GM23338 (cell line): ENCODE measurements at regions not wholly inside any gene's neighbourhood (a gene's known extent, or its start where the extent isn't known, plus 50 kb on each side); places are given as distances from the start of the nearest gene placed in this dataset.

ENCODE experiments used
- ATAC-seq: fragments of 200-7000 bp; cut with Tn5 transposase; 3 replicates; pipeline ENCODE4 v1.9.1; 2020
- DNase-seq: peaks from one replicate; pipeline ENCODE4 v3.0.0-alpha.2; 2015; ENCODE audit warnings: low spot score
- H2AFZ ChIP-seq: fragments of 200-600 bp; sonication (generic); 2 replicates; pipeline ENCODE4 v1.8.0; 2016; ENCODE audit warnings: antibody characterized with exemption, mild to moderate bottlenecking, moderate library complexity
- H3F3A ChIP-seq: fragments of 200-600 bp; sonication (generic); replicated peaks from 2 replicates; pipeline ENCODE4 v1.8.0; 2017; ENCODE audit warnings: antibody characterized with exemption, mixed run types, low read depth
- H3K27ac ChIP-seq: fragments of 200-600 bp; sonication (generic); 2 replicates; pipeline ENCODE4 v1.6.1; 2016; ENCODE audit warnings: low read depth
- H3K27me3 ChIP-seq: fragments of 200-600 bp; sonication (generic); 2 replicates; pipeline ENCODE4 v1.8.0; 2016; ENCODE audit warnings: mild to moderate bottlenecking, mixed run types, moderate library complexity; ENCODE audit not compliant: insufficient read depth
- H3K36me3 ChIP-seq: fragments of 200-600 bp; sonication (generic); 2 replicates; pipeline ENCODE4 v1.8.0; 2016; ENCODE audit warnings: mild to moderate bottlenecking; ENCODE audit not compliant: insufficient read depth
- H3K4me1 ChIP-seq: fragments of 200-600 bp; sonication (generic); 2 replicates; pipeline ENCODE4 v1.8.0; 2016; ENCODE audit warnings: mild to moderate bottlenecking, moderate library complexity; ENCODE audit not compliant: insufficient read depth
- H3K4me2 ChIP-seq: fragments of 200-600 bp; sonication (generic); 2 replicates; pipeline ENCODE4 v1.7.1; 2017; ENCODE audit warnings: mixed run types
- H3K4me3 ChIP-seq: fragments of 200-600 bp; sonication (generic); 2 replicates; pipeline ENCODE4 v1.6.1; 2016; ENCODE audit warnings: mixed run types
- H3K79me2 ChIP-seq: fragments of 200-600 bp; sonication (generic); replicated peaks from 2 replicates; pipeline ENCODE4 v1.8.0; 2017; ENCODE audit warnings: mild to moderate bottlenecking; ENCODE audit not compliant: insufficient read depth
- H3K9me2 ChIP-seq: fragments of 200-600 bp; sonication (generic); 2 replicates; pipeline ENCODE4 v1.8.0; 2017; ENCODE audit not compliant: insufficient read depth
- H4K20me1 ChIP-seq: fragments of 200-600 bp; sonication (generic); replicated peaks from 2 replicates; pipeline ENCODE4 v1.8.0; 2017; ENCODE audit warnings: mild to moderate bottlenecking; ENCODE audit not compliant: insufficient read depth
- H3K27ac Mint-ChIP-seq: 2 replicates; pipeline ENCODE4 v1.8.0; 2020; ENCODE audit warnings: inconsistent platforms, mild to moderate bottlenecking, moderate library complexity, mixed read lengths
- H3K27me3 Mint-ChIP-seq: 3 replicates; pipeline ENCODE4 v1.8.0; 2022; ENCODE audit warnings: low read depth, mild to moderate bottlenecking, moderate library complexity, mixed read lengths, inconsistent platforms; ENCODE audit not compliant: insufficient read depth, poor library complexity
- H3K36me3 Mint-ChIP-seq: 3 replicates; pipeline ENCODE4 v1.8.0; 2021; ENCODE audit warnings: low read depth, mild to moderate bottlenecking, inconsistent platforms, moderate library complexity, mixed read lengths
- H3K4me1 Mint-ChIP-seq: 3 replicates; pipeline ENCODE4 v1.8.0; 2020; ENCODE audit warnings: mild to moderate bottlenecking, inconsistent platforms, mixed read lengths
- H3K4me3 Mint-ChIP-seq: 3 replicates; pipeline ENCODE4 v1.8.0; 2021; ENCODE audit warnings: moderate library complexity, mild to moderate bottlenecking, inconsistent platforms, mixed read lengths
- H3K9me3 Mint-ChIP-seq: 3 replicates; pipeline ENCODE4 v1.8.0; 2020; ENCODE audit warnings: moderate library complexity, mild to moderate bottlenecking, inconsistent platforms, mixed read lengths
- CREB1 ChIP-seq: fragments of 250-450 bp; sonication (Bioruptor Pico); IDR thresholded peaks from 2 replicates; pipeline ENCODE4 v1.5.0; 2020; ENCODE audit warnings: low read depth, mild to moderate bottlenecking, moderate library complexity
- CTCF ChIP-seq, 2 experiments: fragments of 200-600 bp in 1 of 2; sonication (generic) in 1 of 2; conservative IDR thresholded peaks; 2 replicates each; pipeline versions ENCODE4 v1.5.1 to v1.6.1; 2016 to 2017; ENCODE audit warnings: antibody characterized with exemption in 2 of 2, low read depth in 2 of 2, mild to moderate bottlenecking in 2 of 2, moderate library complexity in 1 of 2
- ETS1 ChIP-seq: IDR thresholded peaks from 2 replicates; pipeline ENCODE4 v1.6.1; 2016; ENCODE audit warnings: antibody characterized with exemption
- EZH2 ChIP-seq: fragments of 200-600 bp; sonication (generic); IDR thresholded peaks from one replicate; pipeline ENCODE4 v1.8.0; 2017; ENCODE audit warnings: antibody characterized with exemption, mild to moderate bottlenecking, low read depth; ENCODE audit not compliant: unreplicated experiment
- EZH2phosphoT487 ChIP-seq: fragments of 200-600 bp; sonication (generic); IDR thresholded peaks from one replicate; pipeline ENCODE4 v1.8.1; 2018; ENCODE audit warnings: antibody characterized with exemption; ENCODE audit not compliant: unreplicated experiment
- JUNB ChIP-seq: IDR thresholded peaks from one replicate; pipeline ENCODE4 v1.6.1; 2016; ENCODE audit warnings: antibody characterized with exemption; ENCODE audit not compliant: unreplicated experiment
- NANOG ChIP-seq: IDR thresholded peaks from 2 replicates; pipeline ENCODE4 v1.6.1; 2016; ENCODE audit warnings: antibody characterized with exemption, borderline replicate concordance
- POLR2AphosphoS5 ChIP-seq: IDR thresholded peaks from 2 replicates; pipeline ENCODE4 v1.6.1; 2016; ENCODE audit warnings: antibody characterized with exemption, low read depth
- REST ChIP-seq: IDR thresholded peaks from one replicate; pipeline ENCODE4 v1.6.1; 2018; ENCODE audit warnings: antibody characterized with exemption; ENCODE audit not compliant: unreplicated experiment
- STAT1 ChIP-seq: IDR thresholded peaks from one replicate; pipeline ENCODE4 v1.6.1; 2016; ENCODE audit warnings: antibody characterized with exemption; ENCODE audit not compliant: unreplicated experiment
- ZNF114 ChIP-seq: fragments of 250-450 bp; sonication (Bioruptor Pico); IDR thresholded peaks from 2 replicates; pipeline ENCODE4 v1.5.0; 2020; ENCODE audit warnings: mild to moderate bottlenecking, moderate library complexity
- ZNF331 ChIP-seq: fragments of 250-450 bp; sonication (Bioruptor Pico); IDR thresholded peaks from 2 replicates; pipeline ENCODE4 v1.5.0; 2020; ENCODE audit warnings: low read depth, mild to moderate bottlenecking, moderate library complexity
- TF ChIP-seq, protein P1 (sequence below): fragments of 250-450 bp; sonication (Bioruptor Pico); IDR thresholded peaks from 2 replicates; pipeline ENCODE4 v1.5.0; 2020; ENCODE audit warnings: mild to moderate bottlenecking, moderate library complexity

GRCh38 chr4:79170077-79170476 lies 155.8 kb downstream of the NAA11 start:
- no peak overlapping the region for H3K4me2 ChIP-seq
- no peaks in the 10 kb centered on the region for H3K27me3 Mint-ChIP-seq
- no peaks in the 10 kb centered on the region; the same call in 1 of the 2 replicates for H3K9me2 ChIP-seq
- H3K79me2 ChIP-seq, result no peaks in the 10 kb centered on the region
- no peak overlapping the region for H3K27ac Mint-ChIP-seq
- no peak overlapping the region for H3K4me3 Mint-ChIP-seq
- DNase-seq (no peak), ATAC-seq (no peak)
- no peaks in the 10 kb centered on the region for H3K36me3 ChIP-seq
- H4K20me1 ChIP-seq, result no peaks in the 10 kb centered on the region
- peaks cover 11% of the 10 kb centered on the region; the same call in 2 of the 3 replicates for H3K9me3 Mint-ChIP-seq
- no peak for TF ChIP-seq JUNB
- TF ChIP-seq CTCF (conservative IDR thresholded peaks at IDR 0.05; ENCODE audit: low read depth in 2 of 2), result no peak
- TF ChIP-seq ZNF114 (CRISPR knock-in tag), result no peak
- no peak for TF ChIP-seq REST
- TF ChIP-seq, protein P1, sequence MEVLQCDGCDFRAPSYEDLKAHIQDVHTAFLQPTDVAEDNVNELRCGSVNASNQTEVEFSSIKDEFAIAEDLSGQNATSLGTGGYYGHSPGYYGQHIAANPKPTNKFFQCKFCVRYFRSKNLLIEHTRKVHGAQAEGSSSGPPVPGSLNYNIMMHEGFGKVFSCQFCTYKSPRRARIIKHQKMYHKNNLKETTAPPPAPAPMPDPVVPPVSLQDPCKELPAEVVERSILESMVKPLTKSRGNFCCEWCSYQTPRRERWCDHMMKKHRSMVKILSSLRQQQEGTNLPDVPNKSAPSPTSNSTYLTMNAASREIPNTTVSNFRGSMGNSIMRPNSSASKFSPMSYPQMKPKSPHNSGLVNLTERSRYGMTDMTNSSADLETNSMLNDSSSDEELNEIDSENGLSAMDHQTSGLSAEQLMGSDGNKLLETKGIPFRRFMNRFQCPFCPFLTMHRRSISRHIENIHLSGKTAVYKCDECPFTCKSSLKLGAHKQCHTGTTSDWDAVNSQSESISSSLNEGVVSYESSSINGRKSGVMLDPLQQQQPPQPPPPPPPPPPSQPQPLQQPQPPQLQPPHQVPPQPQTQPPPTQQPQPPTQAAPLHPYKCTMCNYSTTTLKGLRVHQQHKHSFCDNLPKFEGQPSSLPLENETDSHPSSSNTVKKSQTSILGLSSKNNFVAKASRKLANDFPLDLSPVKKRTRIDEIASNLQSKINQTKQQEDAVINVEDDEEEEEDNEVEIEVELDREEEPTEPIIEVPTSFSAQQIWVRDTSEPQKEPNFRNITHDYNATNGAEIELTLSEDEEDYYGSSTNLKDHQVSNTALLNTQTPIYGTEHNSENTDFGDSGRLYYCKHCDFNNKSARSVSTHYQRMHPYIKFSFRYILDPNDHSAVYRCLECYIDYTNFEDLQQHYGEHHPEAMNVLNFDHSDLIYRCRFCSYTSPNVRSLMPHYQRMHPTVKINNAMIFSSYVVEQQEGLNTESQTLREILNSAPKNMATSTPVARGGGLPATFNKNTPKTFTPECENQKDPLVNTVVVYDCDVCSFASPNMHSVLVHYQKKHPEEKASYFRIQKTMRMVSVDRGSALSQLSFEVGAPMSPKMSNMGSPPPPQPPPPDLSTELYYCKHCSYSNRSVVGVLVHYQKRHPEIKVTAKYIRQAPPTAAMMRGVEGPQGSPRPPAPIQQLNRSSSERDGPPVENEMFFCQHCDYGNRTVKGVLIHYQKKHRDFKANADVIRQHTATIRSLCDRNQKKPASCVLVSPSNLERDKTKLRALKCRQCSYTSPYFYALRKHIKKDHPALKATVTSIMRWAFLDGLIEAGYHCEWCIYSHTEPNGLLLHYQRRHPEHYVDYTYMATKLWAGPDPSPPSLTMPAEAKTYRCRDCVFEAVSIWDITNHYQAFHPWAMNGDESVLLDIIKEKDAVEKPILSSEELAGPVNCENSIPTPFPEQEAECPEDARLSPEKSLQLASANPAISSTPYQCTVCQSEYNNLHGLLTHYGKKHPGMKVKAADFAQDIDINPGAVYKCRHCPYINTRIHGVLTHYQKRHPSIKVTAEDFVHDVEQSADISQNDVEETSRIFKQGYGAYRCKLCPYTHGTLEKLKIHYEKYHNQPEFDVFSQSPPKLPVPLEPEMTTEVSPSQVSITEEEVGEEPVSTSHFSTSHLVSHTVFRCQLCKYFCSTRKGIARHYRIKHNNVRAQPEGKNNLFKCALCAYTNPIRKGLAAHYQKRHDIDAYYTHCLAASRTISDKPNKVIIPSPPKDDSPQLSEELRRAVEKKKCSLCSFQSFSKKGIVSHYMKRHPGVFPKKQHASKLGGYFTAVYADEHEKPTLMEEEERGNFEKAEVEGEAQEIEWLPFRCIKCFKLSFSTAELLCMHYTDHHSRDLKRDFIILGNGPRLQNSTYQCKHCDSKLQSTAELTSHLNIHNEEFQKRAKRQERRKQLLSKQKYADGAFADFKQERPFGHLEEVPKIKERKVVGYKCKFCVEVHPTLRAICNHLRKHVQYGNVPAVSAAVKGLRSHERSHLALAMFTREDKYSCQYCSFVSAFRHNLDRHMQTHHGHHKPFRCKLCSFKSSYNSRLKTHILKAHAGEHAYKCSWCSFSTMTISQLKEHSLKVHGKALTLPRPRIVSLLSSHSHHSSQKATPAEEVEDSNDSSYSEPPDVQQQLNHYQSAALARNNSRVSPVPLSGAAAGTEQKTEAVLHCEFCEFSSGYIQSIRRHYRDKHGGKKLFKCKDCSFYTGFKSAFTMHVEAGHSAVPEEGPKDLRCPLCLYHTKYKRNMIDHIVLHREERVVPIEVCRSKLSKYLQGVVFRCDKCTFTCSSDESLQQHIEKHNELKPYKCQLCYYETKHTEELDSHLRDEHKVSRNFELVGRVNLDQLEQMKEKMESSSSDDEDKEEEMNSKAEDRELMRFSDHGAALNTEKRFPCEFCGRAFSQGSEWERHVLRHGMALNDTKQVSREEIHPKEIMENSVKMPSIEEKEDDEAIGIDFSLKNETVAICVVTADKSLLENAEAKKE (CRISPR knock-in tag), result no peak
- TF ChIP-seq EZH2, result no peak
- TF ChIP-seq CREB1, result no peak
- no peak for TF ChIP-seq ETS1
- TF ChIP-seq POLR2AphosphoS5, result no peak
- TF ChIP-seq EZH2phosphoT487, result no peak
- TF ChIP-seq NANOG, result no peak
- no peak for TF ChIP-seq STAT1
- no peak for TF ChIP-seq ZNF331 (CRISPR knock-in tag)
- H3K4me1 Mint-ChIP-seq, result no peaks in the 10 kb centered on the region
- H3K4me3 ChIP-seq, result no peak overlapping the region
- H3K27me3 ChIP-seq, result no peaks in the 10 kb centered on the region
- H3F3A ChIP-seq, result no peaks in the 10 kb centered on the region
- no peak overlapping the region for H3K27ac ChIP-seq
- H2AFZ ChIP-seq, result no peak overlapping the region
- H3K36me3 Mint-ChIP-seq, result no peaks in the 10 kb centered on the region
- H3K4me1 ChIP-seq, result no peaks in the 10 kb centered on the region
